IMR-90 (cell line): ENCODE measurements at regions not wholly inside any gene's neighbourhood (a gene's known extent, or its start where the extent isn't known, plus 50 kb on each side); places are given as distances from the start of the nearest gene placed in this dataset.

Experiments
- BHLHE40 ChIP-seq: fragments of 150-350 bp; IDR thresholded peaks from 2 replicates; pipeline ENCODE4 v1.6.1; 2016; ENCODE audit warnings: mild to moderate bottlenecking, low read depth, low read length
- CTCF ChIP-seq: conservative IDR thresholded peaks from 2 replicates; pipeline ENCODE4 v1.5.1; 2012; ENCODE audit warnings: mild to moderate bottlenecking, low read depth, low read length, improper control_type of control experiment
- POLR2A ChIP-seq: IDR thresholded peaks from 2 replicates; pipeline ENCODE4 v1.6.1; 2012; ENCODE audit warnings: mild to moderate bottlenecking, low read depth, low read length
- RAD21 ChIP-seq: IDR thresholded peaks from 2 replicates; pipeline ENCODE4 v1.6.1; 2012; ENCODE audit warnings: low read length, improper control_type of control experiment

DNA sequence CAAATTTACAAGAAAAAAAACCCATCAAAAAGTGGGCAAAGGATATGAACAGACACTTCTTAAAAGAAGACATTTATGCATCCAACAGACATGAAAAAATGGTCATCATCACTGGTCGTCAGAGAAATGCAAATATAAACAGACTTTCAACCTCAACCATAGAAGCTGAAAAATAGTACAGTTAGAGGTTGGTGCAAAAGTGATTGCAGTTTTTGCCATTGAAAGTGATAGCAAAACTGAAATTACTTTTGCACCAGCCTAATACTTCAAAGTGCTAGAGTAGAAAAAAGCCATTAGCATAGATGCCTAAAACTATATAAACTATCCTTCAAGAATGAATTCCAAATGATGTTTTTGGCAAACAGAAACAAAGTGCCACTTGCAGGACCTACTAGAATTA is 365.8 kb upstream of the DPYD start:
- TF ChIP-seq BHLHE40 (no peak), POLR2A (no peak), RAD21 (no peak), CTCF (no peak)
